ENCODE measurements at regions not wholly inside any gene's neighbourhood (a gene's known extent, or its start where the extent isn't known, plus 50 kb on each side); places are given as distances from the start of the nearest gene placed in this dataset.
"Not testable (repeated sequence)": the region's sequence is repeated elsewhere in the genome, so short reads cannot be mapped to it uniquely, and the experiment has no call there.

DNA sequence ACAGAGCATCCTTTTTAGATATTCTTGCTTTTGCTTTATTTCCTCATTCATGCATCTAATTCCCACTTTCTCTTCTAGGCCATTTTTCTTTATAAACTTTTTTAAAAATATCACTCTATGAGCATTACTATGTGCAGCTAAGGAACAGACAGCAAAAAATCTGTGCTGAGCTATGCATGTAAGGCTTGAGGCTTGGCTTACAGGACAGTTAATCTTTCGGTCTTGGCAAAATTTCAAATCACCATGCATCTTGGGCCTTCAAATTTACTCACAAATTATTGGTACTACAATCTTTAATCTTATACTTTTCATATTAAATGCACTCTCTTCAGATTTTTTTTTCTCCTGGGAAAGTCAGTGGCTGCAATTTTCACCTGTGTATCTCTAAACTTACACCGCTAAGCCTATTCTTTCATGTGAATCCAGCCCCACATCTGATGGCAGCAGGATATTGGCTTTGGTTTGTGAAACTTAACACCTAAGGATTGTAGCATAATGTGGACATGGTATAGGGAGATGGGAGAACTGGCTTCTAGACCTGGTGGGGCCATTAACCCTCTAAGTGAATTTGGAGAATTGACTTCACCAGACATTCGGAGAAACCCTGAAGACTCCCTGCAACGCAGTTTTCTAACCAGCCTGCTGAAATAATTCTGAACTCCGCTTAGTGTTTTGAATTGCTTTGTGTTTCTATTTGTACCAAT is 278.3 kb downstream of the SPRY1 start:
- DNase-seq (ENCODE audit: low spot score) = no peak

GRCh38 chr4:123675567-123675966 is 279.0 kb downstream of the SPRY1 start:
- DNase-seq (ENCODE audit: low spot score) = no peak

DNA sequence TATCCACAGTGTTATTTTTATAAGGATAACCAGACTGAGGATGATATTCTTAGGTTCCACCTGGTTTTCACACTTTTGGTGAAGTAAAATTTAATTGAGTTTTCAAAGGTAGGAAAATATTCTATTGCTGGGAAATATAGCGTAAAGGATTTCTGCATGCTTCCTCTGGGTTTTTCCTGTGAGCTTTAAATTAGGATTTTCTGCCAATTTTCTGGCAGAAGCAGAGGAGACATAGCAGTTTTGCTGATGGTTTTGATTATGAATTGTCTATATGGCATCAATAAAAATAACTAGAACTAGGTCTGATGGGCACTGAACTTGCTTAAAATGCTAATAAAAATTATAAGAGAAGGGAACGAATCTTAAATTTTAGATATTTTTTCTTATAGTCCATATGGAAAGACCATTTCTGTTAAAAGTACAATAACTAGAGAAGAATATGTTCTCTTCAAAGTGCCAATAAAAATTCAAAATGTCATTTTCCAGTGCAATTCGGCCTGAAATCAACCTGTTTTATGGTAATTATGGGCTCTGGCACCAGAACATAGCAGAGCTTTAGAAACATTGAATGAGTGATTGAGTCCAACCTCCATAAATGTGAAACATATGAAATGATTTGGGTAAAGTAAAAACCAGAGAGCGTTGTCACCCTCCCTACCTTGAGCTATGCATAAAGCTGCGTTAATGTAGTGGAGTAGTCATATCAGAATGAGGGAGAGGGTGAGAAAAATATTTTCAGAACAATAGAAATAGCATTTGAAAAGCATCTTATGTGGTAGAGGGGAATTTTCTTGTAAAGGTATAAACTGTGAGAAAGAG is 279.7 kb downstream of the SPRY1 start:
- DNase-seq (ENCODE audit: low spot score) = no peak

DNA sequence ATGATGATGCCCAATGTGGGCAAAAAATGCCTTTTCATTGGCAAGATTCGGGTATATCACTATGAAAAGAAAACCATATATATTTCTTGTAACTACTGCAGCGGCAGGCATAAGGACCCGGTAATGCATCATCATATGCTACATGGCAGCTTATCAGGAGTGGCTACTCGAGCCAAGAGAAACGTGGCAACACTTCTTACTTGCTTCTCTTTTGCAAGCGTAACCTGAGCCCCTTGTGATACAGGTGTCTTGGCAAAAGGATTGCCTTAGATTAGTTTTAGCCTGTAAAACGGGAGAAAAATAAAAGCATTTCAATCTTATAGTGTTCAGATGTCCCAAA is 280.3 kb downstream of the SPRY1 start:
- DNase-seq (ENCODE audit: low spot score) = no peak

DNA sequence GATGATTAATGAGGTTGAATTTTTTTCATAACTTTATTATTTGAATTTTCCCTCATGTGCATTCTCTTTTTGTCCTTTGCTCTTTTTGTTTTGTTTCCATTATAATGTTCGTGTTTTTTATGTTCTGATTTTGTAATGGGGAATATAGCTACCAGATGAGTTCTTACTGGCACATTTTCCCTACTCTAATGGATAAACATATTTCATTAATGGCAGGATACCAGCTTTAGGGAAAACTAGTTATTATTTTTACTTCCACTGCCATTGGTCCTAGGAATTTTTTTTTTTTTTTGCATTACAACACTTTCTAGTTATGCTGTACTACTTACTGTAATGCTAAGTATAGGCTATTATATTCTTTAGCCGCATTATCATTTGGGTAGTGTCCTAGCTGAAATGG is 286.3 kb downstream of the SPRY1 start:
- DNase-seq (ENCODE audit: low spot score) = no peak

GRCh38 chr4:123684937-123685336 is 288.3 kb downstream of the SPRY1 start:
- not testable (repeated sequence) for DNase-seq (ENCODE audit: low spot score)

GRCh38 chr4:123695531-123695930 is 298.9 kb downstream of the SPRY1 start:
- DNase-seq (ENCODE audit: low spot score) = not testable (repeated sequence)

DNA sequence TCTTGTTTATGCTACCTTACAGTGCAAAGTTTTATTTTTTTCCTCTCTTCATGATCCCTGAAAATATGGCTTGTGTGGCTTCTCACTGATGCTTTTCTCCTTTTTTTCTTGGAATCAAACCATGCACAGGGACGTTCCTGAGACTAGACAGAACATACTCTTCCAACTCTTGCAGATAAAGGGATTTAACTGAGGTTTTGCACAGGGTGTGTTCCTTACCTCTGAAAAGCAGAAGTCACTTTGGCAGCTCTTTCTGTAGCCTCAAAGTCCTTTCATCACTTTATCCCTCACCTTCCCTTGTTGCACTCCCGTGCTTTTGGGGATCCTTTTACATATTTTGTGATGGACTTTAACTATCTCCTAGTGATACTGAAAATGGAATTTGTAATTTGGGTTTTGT is 300.1 kb downstream of the SPRY1 start:
- DNase-seq (ENCODE audit: low spot score) = no peak

DNA sequence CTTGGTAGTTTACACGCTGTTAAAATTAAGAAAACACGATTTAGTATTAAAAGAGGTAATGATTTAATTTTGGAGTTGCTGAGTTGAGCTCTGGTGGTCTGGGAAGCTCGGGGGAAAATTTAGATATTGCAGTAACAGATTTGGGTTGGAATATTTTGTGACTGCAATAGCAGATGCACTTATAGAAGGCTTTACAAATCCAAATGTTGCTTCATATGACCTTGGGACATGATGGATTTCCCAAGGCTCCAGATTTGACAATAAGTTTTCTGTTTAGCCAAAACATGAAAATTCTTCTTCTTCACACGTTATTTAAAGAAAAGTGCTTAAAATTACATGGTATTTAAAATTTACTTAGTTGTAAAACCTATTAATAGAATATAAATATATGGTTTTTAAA is 302.0 kb downstream of the SPRY1 start:
- DNase-seq (ENCODE audit: low spot score) = no peak

DNA sequence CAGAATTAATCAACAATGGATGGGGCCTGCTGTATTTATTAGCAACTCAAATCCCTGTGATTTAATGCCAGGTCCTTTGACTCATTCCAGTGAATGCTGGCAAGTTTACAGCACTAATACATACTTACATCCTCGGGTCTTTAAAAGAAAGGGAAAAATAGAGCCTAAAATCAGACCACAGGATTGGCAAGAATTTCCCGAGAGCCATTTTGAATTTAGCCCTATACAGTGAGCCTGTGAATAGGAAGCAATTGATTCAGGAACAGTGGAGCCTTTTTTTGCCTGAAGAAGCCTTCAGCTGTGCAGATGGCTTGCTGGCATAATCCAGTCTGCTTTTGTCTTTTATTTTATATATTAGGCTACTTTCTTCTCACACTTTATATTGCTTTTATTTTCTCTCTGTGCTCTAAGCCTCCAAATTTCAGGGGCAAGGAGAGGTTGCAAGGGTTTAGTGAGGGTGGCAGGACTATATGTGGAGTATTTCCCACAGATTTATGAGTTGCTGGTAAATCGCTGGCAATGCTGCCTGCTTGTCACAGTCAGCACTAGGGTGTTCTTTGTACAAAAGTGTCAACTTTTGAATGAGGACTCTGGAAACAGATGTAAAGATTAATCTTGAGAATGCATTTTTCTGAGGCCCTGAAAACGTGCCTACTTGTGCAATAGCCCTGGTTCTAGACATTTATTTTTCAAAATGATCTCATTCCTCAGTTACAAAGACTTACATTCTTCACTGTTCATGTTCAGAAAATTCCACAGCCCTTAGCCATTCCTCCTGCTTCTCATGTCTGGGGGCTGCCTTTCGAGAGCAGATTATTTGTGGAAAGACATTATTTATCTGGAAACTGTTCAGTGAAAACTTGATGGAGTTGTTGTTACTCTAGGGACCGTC is 303.5 kb downstream of the SPRY1 start:
- no peak for DNase-seq (ENCODE audit: low spot score)

- no peak for DNase-seq (ENCODE audit: low spot score)
These were observed 304.6 kb downstream of the SPRY1 start for GRCh38 chr4:123701131-123701575.

DNA sequence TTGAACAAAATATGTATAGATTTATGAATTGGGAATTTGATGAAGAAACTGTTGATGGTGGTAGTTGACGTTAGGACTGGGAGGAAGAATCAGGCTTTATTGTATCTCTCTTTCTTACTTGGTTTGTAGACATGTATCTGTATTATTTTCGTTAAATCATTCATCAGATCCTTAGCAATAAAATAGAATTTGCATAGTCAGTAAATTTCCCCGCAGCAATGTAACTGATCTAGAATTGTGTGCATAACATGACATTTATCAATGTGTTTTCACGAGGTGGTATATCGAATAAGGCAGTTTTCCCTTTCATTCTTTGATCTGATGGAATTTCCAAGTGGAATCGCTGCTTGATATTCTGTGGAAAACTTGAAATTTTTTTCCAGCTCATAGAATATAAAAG is 308.8 kb downstream of the SPRY1 start:
- no peak for DNase-seq (ENCODE audit: low spot score)

GRCh38 chr4:123706973-123707372 is 310.4 kb downstream of the SPRY1 start:
- no peak for DNase-seq (ENCODE audit: low spot score)

DNA sequence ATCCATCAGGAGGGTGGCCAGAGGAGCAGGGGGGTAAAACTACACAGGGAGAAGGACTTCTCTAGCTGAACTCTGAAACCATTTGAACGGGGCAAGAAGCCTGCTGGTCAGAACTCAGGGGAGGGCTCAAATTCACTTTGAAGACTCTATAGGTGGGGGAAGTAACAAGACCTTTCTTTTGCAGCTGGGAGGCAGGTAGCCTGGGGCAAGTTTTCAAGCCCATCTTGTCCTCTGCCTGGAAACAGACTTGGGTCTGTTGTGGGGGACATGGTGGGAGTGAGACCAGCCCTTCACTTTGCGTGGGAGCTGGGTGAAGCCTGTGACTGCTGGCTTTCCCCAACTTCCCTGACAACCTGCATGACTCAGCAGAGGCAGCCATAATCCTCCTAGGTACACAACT is 312.3 kb downstream of the SPRY1 start:
- no peak for DNase-seq (ENCODE audit: low spot score)

GRCh38 chr4:123709336-123709735 is 312.7 kb downstream of the SPRY1 start:
- no peak for DNase-seq (ENCODE audit: low spot score)

DNA sequence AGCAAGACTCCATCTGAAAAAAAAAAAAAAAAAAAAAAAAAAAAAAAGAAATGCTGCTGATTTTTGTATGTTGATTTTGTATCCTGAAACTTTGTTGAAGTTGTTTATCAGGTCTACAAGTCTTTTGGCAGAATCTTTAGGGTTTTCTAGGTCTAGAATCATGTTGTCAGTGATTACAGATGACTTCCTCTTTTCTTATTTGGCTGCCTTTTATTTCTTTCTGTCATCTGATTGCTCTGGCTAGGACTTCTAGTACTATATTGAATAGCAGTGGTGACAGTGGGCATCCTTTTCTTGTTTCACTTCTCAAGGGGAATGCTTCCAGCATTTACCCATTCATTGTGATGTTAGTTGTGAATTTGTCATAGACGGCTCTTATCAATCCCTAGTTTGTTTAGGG is 334.4 kb downstream of the SPRY1 start:
- DNase-seq (ENCODE audit: low spot score) = no peak

DNA sequence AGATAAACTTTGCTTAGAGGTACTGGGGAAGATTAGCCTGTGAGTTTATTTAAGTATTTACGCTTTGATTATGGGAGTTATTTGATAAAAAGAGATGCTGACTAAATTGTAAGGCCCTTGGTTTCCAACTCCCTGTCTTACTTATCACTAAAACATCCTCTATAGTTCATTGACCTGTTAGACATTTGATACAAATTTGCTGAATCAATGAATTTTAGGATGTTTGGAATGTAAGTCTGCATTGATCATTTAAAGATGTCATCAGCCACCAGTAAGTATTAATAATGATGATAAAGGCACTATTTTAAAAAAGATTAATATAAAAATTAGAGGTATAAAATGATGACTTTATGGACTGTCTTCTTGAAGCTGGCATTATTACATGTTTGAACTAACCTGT is 340.6 kb downstream of the SPRY1 start:
- DNase-seq (ENCODE audit: low spot score) = no peak

- DNase-seq (ENCODE audit: low spot score) = no peak
These were observed 343.2 kb downstream of the SPRY1 start for GRCh38 chr4:123739806-123740205.

DNA sequence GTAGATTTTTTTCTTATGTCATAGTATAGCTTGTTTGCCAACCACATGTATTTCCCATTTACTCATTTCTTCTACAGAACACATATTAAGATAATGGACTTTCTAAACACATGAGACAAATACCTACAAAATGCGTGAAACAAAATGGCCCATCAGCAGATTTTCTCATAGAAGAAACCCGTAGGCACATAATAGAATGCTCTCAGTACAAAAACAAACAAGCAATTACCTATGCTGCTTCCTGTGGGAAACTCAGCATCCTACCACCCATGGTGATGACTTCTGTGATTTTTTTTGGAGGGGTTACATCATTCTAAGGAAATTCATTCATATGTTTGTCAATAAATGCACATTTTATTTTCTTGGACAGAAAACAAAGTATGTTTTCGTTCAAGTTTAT is 343.6 kb downstream of the SPRY1 start:
- no peak for DNase-seq (ENCODE audit: low spot score)

DNA sequence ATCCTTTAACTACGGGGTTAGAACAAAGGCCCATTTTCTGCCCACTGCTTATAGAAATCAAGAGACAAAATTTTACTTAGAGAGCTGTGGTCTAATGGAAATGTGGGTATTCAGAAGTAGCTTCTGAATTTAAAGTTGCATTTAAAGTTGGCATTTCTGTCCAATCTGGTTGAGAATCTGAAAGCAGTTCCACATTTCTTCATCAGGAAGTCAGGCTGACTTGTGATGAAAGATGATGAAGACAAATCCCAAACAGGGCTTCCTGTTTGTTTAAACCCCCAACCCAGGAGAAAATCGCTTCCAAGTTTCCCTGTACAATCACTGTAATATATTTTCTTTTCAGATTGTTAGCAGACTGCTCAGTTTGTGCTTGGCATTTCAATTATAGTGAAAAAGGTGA is 345.3 kb downstream of the SPRY1 start:
- DNase-seq (ENCODE audit: low spot score) = no peak

GRCh38 chr4:123743848-123744247 is 347.3 kb downstream of the SPRY1 start:
- no peak for DNase-seq (ENCODE audit: low spot score)

DNA sequence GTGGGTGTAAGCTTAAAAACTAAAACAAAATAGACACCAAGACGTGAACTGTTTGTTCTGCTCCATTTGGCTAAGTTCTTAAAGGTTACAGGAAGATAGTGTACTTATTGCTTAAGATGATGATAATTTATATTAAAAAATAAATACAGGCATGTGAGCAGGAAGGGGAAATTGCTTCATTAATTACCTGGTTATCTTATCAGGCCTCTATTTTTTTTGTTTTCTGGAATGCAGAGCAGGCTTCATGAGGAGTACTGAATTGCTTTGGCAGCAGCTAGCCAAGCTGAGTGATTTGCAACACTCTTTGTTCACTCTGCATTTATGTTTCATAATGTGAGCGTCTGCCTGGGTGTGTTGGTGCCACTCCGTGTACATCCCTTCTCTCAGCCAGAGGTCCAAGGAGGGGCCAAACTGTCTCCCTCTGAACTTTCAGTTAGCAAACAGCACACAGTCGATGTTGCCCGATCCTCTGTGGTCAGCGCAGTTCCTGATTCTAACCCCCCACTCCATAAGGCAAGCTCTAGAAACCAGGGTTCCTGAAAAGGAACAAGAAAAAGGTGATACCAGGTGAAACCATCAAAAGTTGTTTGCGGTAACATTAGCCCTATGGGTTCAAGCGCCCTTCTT is 348.2 kb downstream of the SPRY1 start:
- DNase-seq (ENCODE audit: low spot score) = no peak
